CD8-positive, alpha-beta memory T cell (primary cell): ENCODE measurements at regions not wholly inside any gene's neighbourhood (a gene's known extent, or its start where the extent isn't known, plus 50 kb on each side); places are given as distances from the start of the nearest gene placed in this dataset.

Experiments used
- CTCF ChIA-PET: fragments of 350-600 bp; sonication (Branson Sonifier 250); formaldehyde crosslinking; loops from one replicate; lab custom pipeline; 2021; ENCODE audit warnings: antibody characterized with exemption; lab: Charles Lee
- POLR2A ChIA-PET: fragments of 350-600 bp; sonication (Branson Sonifier 250); formaldehyde crosslinking; loops from one replicate; lab custom pipeline; 2021; ENCODE audit warnings: antibody characterized with exemption; lab: Charles Lee
- DNase-seq, 5 donors: peaks; one replicate each; pipeline versions ENCODE4 v3.0.0 to v3.0.0-alpha.2; 2020 to 2022; ENCODE audit warnings: mixed read lengths in 1 of 5
- H3K27ac ChIP-seq: one replicate; pipeline ENCODE4 v1.7.0; 2013; ENCODE audit warnings: low read depth, mild to moderate bottlenecking, low read length, moderate library complexity
- H3K27me3 ChIP-seq: 2 replicates; pipeline ENCODE4 v1.7.0; 2013; ENCODE audit warnings: low read length, mild to moderate bottlenecking; ENCODE audit not compliant: insufficient read depth, poor library complexity, severe bottlenecking
- H3K36me3 ChIP-seq: 2 replicates; pipeline ENCODE4 v1.7.0; 2013; ENCODE audit warnings: mild to moderate bottlenecking, low read length, moderate library complexity; ENCODE audit not compliant: insufficient read depth
- H3K4me1 ChIP-seq: 2 replicates; pipeline ENCODE4 v1.7.0; 2013; ENCODE audit warnings: mild to moderate bottlenecking, low read length, moderate library complexity; ENCODE audit not compliant: insufficient read depth
- H3K4me3 ChIP-seq: 2 replicates; pipeline ENCODE4 v1.7.0; 2013; ENCODE audit warnings: mild to moderate bottlenecking, low read length
- H3K9me3 ChIP-seq: 2 replicates; pipeline ENCODE4 v1.7.0; 2013; ENCODE audit warnings: mild to moderate bottlenecking, low read length
- H3K27ac Mint-ChIP-seq, 8 donors: one replicate each; pipeline ENCODE4 v1.8.0; 2020 to 2021; ENCODE audit warnings: mixed read lengths in 8 of 8, mild to moderate bottlenecking in 6 of 8, inconsistent platforms in 3 of 8, moderate library complexity in 3 of 8
- H3K27me3 Mint-ChIP-seq, 2 donors: one replicate each; pipeline ENCODE4 v1.8.0; 2020 to 2021; ENCODE audit warnings: mixed read lengths in 2 of 2, mild to moderate bottlenecking in 1 of 2, moderate library complexity in 1 of 2
- H3K36me3 Mint-ChIP-seq, 3 donors: one replicate each; pipeline ENCODE4 v1.8.0; 2020 to 2021; ENCODE audit warnings: mixed read lengths in 3 of 3, inconsistent platforms in 1 of 3, mild to moderate bottlenecking in 1 of 3
- H3K4me1 Mint-ChIP-seq, 3 donors: one replicate each; pipeline ENCODE4 v1.8.0; 2020 to 2021; ENCODE audit warnings: mixed read lengths in 3 of 3, inconsistent platforms in 1 of 3, mild to moderate bottlenecking in 1 of 3
- H3K4me3 Mint-ChIP-seq, 7 donors: one replicate each; pipeline ENCODE4 v1.8.0; 2020 to 2021; ENCODE audit warnings: mixed read lengths in 7 of 7, mild to moderate bottlenecking in 6 of 7, moderate library complexity in 4 of 7, inconsistent platforms in 2 of 7
- H3K9me3 Mint-ChIP-seq, 5 donors: one replicate each; pipeline ENCODE4 v1.8.0; 2020 to 2022; ENCODE audit warnings: mixed read lengths in 5 of 5, mild to moderate bottlenecking in 3 of 5, moderate library complexity in 2 of 5, inconsistent platforms in 1 of 5

GRCh38 chr7:47047384-47047783 lies 534.5 kb downstream of the TNS3 start:
- ChIA-PET POLR2A (no interaction called here), CTCF (no interaction called here)
- no peak for DNase-seq
- H3K27me3 Mint-ChIP-seq, result no peaks in the 10 kb centered on the region
- no peaks in the 10 kb centered on the region for H3K4me1 Mint-ChIP-seq
- Histone ChIP-seq H3K9me3 (no peaks in the 10 kb centered on the region), H3K4me3 (no peak overlapping the region), H3K27me3 (no peaks in the 10 kb centered on the region), H3K36me3 (no peaks in the 10 kb centered on the region), H3K4me1 (no peaks in the 10 kb centered on the region), H3K27ac (no peak overlapping the region)
- H3K27ac Mint-ChIP-seq, result no peak overlapping the region
- no peak overlapping the region for H3K4me3 Mint-ChIP-seq
- no peaks in the 10 kb centered on the region for H3K36me3 Mint-ChIP-seq
- peaks cover 0 to 5% (median 0%) of the 10 kb centered on the region in 5 donors for H3K9me3 Mint-ChIP-seq

GRCh38 chr7:47046949-47047348 lies 535.0 kb downstream of the TNS3 start:
- DNase-seq, result no peak
- H3K27ac Mint-ChIP-seq, result peak overlapping the region in 1 of 8 donors; percentile 48
- no peak overlapping the region for H3K4me3 Mint-ChIP-seq
- no peaks in the 10 kb centered on the region for H3K27me3 ChIP-seq
- peaks cover 0 to 5% (median 0%) of the 10 kb centered on the region in 5 donors for H3K9me3 Mint-ChIP-seq
- H3K36me3 Mint-ChIP-seq, result no peaks in the 10 kb centered on the region
- no peaks in the 10 kb centered on the region for H3K36me3 ChIP-seq
- no peak overlapping the region for H3K27ac ChIP-seq
- H3K9me3 ChIP-seq, result no peaks in the 10 kb centered on the region
- no peak overlapping the region for H3K4me3 ChIP-seq
- no peaks in the 10 kb centered on the region for H3K4me1 ChIP-seq
- H3K27me3 Mint-ChIP-seq, result no peaks in the 10 kb centered on the region
- H3K4me1 Mint-ChIP-seq, result no peaks in the 10 kb centered on the region
- ChIA-PET POLR2A (no interaction called here), CTCF (no interaction called here)

- Mint-ChIP-seq H3K27me3 (no peaks in the 10 kb centered on the region), H3K4me3 (no peak overlapping the region), H3K36me3 (no peaks in the 10 kb centered on the region), H3K9me3 (peaks cover 0 to 6% (median 0%) of the 10 kb centered on the region in 5 donors), H3K4me1 (no peaks in the 10 kb centered on the region), H3K27ac (no peak overlapping the region)
- Histone ChIP-seq H3K4me1 (no peaks in the 10 kb centered on the region), H3K4me3 (no peak overlapping the region), H3K27ac (no peak overlapping the region), H3K9me3 (no peaks in the 10 kb centered on the region), H3K27me3 (no peaks in the 10 kb centered on the region), H3K36me3 (no peaks in the 10 kb centered on the region)
- ChIA-PET POLR2A (no interaction called here), CTCF (no interaction called here)
- DNase-seq, result no peak
Measured at GRCh38 chr7:47045207-47046051, 536.5 kb downstream of the TNS3 start.

GRCh38 chr7:47044625-47045024 lies 537.3 kb downstream of the TNS3 start:
- H3K36me3 Mint-ChIP-seq, result no peaks in the 10 kb centered on the region
- Histone ChIP-seq H3K27me3 (no peaks in the 10 kb centered on the region), H3K27ac (no peak overlapping the region), H3K4me1 (no peaks in the 10 kb centered on the region), H3K9me3 (no peaks in the 10 kb centered on the region), H3K4me3 (no peak overlapping the region), H3K36me3 (no peaks in the 10 kb centered on the region)
- DNase-seq, result no peak
- no peak overlapping the region for H3K4me3 Mint-ChIP-seq
- ChIA-PET CTCF (no interaction called here), POLR2A (no interaction called here)
- peaks cover 0 to 6% (median 0%) of the 10 kb centered on the region in 5 donors for H3K9me3 Mint-ChIP-seq
- H3K27ac Mint-ChIP-seq, result peak overlapping the region in 1 of 8 donors; percentile 18
- no peaks in the 10 kb centered on the region for H3K4me1 Mint-ChIP-seq
- H3K27me3 Mint-ChIP-seq, result no peaks in the 10 kb centered on the region

DNA sequence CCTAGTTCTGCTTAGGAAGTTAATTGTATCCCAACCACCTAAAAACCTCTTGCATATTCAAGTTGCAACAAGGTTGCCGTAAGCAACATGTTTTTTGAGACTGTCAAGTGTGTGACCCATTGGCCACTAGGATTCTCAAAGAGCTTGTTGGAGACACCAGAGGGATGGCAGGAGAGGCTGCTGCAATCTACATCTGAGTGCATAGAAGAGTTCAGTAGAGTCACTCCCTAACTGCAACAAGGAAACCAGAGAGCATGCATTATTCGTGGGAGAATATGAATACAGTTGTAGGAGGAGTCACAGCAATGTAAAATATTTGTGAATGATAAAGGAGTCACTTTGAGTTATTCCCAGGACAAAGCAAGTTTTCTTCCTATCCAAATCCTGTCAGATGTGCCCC lies 538.6 kb downstream of the TNS3 start:
- no peaks in the 10 kb centered on the region for H3K4me1 Mint-ChIP-seq
- DNase-seq, result no peak
- Histone ChIP-seq H3K4me1 (no peaks in the 10 kb centered on the region), H3K4me3 (no peak overlapping the region), H3K9me3 (no peaks in the 10 kb centered on the region), H3K27me3 (no peaks in the 10 kb centered on the region), H3K36me3 (no peaks in the 10 kb centered on the region), H3K27ac (no peak overlapping the region)
- no peak overlapping the region for H3K27ac Mint-ChIP-seq
- peaks cover 0 to 6% (median 0%) of the 10 kb centered on the region in 5 donors for H3K9me3 Mint-ChIP-seq
- CTCF ChIA-PET, result no interaction called here
- H3K27me3 Mint-ChIP-seq, result no peaks in the 10 kb centered on the region
- POLR2A ChIA-PET, result no interaction called here
- no peak overlapping the region for H3K4me3 Mint-ChIP-seq
- H3K36me3 Mint-ChIP-seq, result no peaks in the 10 kb centered on the region

DNA sequence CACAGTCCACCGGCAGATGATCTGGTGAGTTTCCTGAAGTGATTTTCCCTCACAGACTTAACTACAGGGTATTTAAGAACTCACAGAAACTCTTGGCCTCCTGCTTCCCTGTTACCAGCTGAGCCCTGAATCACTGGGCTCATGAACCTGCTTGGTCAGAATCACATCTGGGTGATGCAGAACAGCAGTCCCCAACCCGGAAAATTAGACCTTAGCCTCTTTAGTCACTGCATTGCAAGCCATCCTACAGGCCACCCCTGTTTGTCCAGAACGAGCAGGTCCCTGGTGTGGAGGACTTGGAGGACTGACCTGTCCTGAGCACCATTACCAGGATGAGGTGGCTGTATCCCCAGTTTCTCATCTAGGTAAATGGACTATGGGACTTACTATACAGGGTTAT lies 539.2 kb downstream of the TNS3 start:
- no peaks in the 10 kb centered on the region for H3K27me3 Mint-ChIP-seq
- ChIA-PET CTCF (no interaction called here), POLR2A (no interaction called here)
- H3K9me3 Mint-ChIP-seq, result peaks cover 0 to 9% (median 0%) of the 10 kb centered on the region in 5 donors
- no peak for DNase-seq
- H3K4me3 Mint-ChIP-seq, result no peak overlapping the region
- H3K4me1 ChIP-seq, result no peaks in the 10 kb centered on the region
- H3K36me3 ChIP-seq, result no peaks in the 10 kb centered on the region
- no peaks in the 10 kb centered on the region for H3K27me3 ChIP-seq
- no peaks in the 10 kb centered on the region for H3K36me3 Mint-ChIP-seq
- no peak overlapping the region for H3K27ac ChIP-seq
- no peak overlapping the region for H3K4me3 ChIP-seq
- no peaks in the 10 kb centered on the region for H3K9me3 ChIP-seq
- H3K4me1 Mint-ChIP-seq, result no peaks in the 10 kb centered on the region
- no peak overlapping the region for H3K27ac Mint-ChIP-seq

GRCh38 chr7:47040795-47041347 lies 541.0 kb downstream of the TNS3 start:
- CTCF ChIA-PET, result no interaction called here
- Mint-ChIP-seq H3K27ac (no peak overlapping the region), H3K27me3 (no peaks in the 10 kb centered on the region), H3K4me1 (no peaks in the 10 kb centered on the region), H3K4me3 (no peak overlapping the region), H3K36me3 (no peaks in the 10 kb centered on the region), H3K9me3 (peaks cover 0 to 12% (median 4%) of the 10 kb centered on the region in 5 donors)
- no peaks in the 10 kb centered on the region for H3K4me1 ChIP-seq
- POLR2A ChIA-PET, result no interaction called here
- no peak overlapping the region for H3K27ac ChIP-seq
- H3K27me3 ChIP-seq, result no peaks in the 10 kb centered on the region
- no peak overlapping the region for H3K4me3 ChIP-seq
- no peaks in the 10 kb centered on the region for H3K36me3 ChIP-seq
- H3K9me3 ChIP-seq, result no peaks in the 10 kb centered on the region
- DNase-seq, result no peak

- Mint-ChIP-seq H3K4me1 (no peaks in the 10 kb centered on the region), H3K9me3 (peaks cover 0 to 10% (median 4%) of the 10 kb centered on the region in 5 donors), H3K36me3 (no peaks in the 10 kb centered on the region), H3K27me3 (no peaks in the 10 kb centered on the region), H3K4me3 (no peak overlapping the region), H3K27ac (no peak overlapping the region)
- no peak for DNase-seq
- Histone ChIP-seq H3K27ac (no peak overlapping the region), H3K4me1 (no peaks in the 10 kb centered on the region), H3K27me3 (no peaks in the 10 kb centered on the region), H3K36me3 (no peaks in the 10 kb centered on the region), H3K9me3 (no peaks in the 10 kb centered on the region), H3K4me3 (no peak overlapping the region)
- ChIA-PET POLR2A (no interaction called here), CTCF (no interaction called here)
Measured at GRCh38 chr7:47039904-47040303, 542.0 kb downstream of the TNS3 start.
